H54 (cell line): ENCODE measurements at regions not wholly inside any gene's neighbourhood (a gene's known extent, or its start where the extent isn't known, plus 50 kb on each side); places are given as distances from the start of the nearest gene placed in this dataset.
"Not testable (repeated sequence)": the region's sequence is repeated elsewhere in the genome, so short reads cannot be mapped to it uniquely, and the experiment has no call there.

ENCODE experiments used
- DNase-seq: peaks from one replicate; pipeline ENCODE4 v3.0.0; 2011; ENCODE audit warnings: low spot score, mixed read lengths; ENCODE audit not compliant: insufficient read length
- FAIRE-seq: peaks from 3 replicates; lab custom pipeline; 2011; peaks lifted over from hg19 to GRCh38; lab: Jason Lieb, UNC
- POLR2A ChIP-seq: IDR thresholded peaks from 2 replicates; pipeline ENCODE4 v1.6.1; 2011; ENCODE audit warnings: low read depth, mild to moderate bottlenecking, low read length

- DNase-seq: no peak
- no peak for FAIRE-seq
- TF ChIP-seq POLR2A: no peak
Observed at GRCh38 chr9:24258626-24259025, 287.1 kb downstream of the IZUMO3 start.

- DNase-seq (peak; percentile 8), FAIRE-seq (peak; percentile 91)
- TF ChIP-seq POLR2A: no peak
Observed at GRCh38 chr9:24257726-24258125, 288.0 kb downstream of the IZUMO3 start.

- peak; percentile 50 for FAIRE-seq
- no peak for TF ChIP-seq POLR2A
- DNase-seq: no peak
Observed at GRCh38 chr9:24245988-24246387, 299.7 kb downstream of the IZUMO3 start.

GRCh38 chr9:24242576-24242975 lies 303.1 kb downstream of the IZUMO3 start:
- DNase-seq (no peak), FAIRE-seq (no peak)
- no peak for TF ChIP-seq POLR2A

GRCh38 chr9:24218656-24219055 lies 327.0 kb downstream of the IZUMO3 start:
- FAIRE-seq (no peak), DNase-seq (no peak)
- no peak for TF ChIP-seq POLR2A

GRCh38 chr9:24210641-24211040 lies 335.1 kb downstream of the IZUMO3 start:
- no peak for TF ChIP-seq POLR2A
- DNase-seq (no peak), FAIRE-seq (no peak)

GRCh38 chr9:24189986-24190385 lies 355.7 kb downstream of the IZUMO3 start:
- FAIRE-seq: peak; percentile 74
- DNase-seq: no peak
- TF ChIP-seq POLR2A: no peak

- DNase-seq, FAIRE-seq: not testable (repeated sequence)
Observed at GRCh38 chr9:24180572-24180971, 354.5 kb upstream of the ELAVL2 start.

GRCh38 chr9:24144796-24145195 lies 318.8 kb upstream of the ELAVL2 start:
- no peak for FAIRE-seq
- TF ChIP-seq POLR2A: no peak
- DNase-seq: no peak

- DNase-seq, FAIRE-seq: not testable (repeated sequence)
Observed at GRCh38 chr9:24135072-24135471, 309.0 kb upstream of the ELAVL2 start.

GRCh38 chr9:24132244-24132643 lies 306.2 kb upstream of the ELAVL2 start:
- no peak for TF ChIP-seq POLR2A
- no peak for FAIRE-seq
- no peak for DNase-seq

GRCh38 chr9:24127519-24127918 lies 301.5 kb upstream of the ELAVL2 start:
- no peak for FAIRE-seq
- DNase-seq: no peak
- TF ChIP-seq POLR2A: no peak

GRCh38 chr9:24118190-24118589 lies 292.1 kb upstream of the ELAVL2 start:
- no peak for FAIRE-seq

GRCh38 chr9:24096756-24097155 lies 270.7 kb upstream of the ELAVL2 start:
- no peak for TF ChIP-seq POLR2A
- FAIRE-seq: no peak
- no peak for DNase-seq

More at GRCh38 chr9:24118190-24118589, 292.1 kb upstream of the ELAVL2 start:
- DNase-seq: no peak
- TF ChIP-seq POLR2A: no peak

GRCh38 chr9:24095246-24095645 lies 269.2 kb upstream of the ELAVL2 start:
- FAIRE-seq (no peak), DNase-seq (no peak)
- no peak for TF ChIP-seq POLR2A

- DNase-seq (no peak), FAIRE-seq (no peak)
- TF ChIP-seq POLR2A: no peak
Observed at GRCh38 chr9:24090566-24090965, 264.5 kb upstream of the ELAVL2 start.
